Suprapubic skin (tissue), 4 donors: ENCODE measurements at regions not wholly inside any gene's neighbourhood (a gene's known extent, or its start where the extent isn't known, plus 50 kb on each side); places are given as distances from the start of the nearest gene placed in this dataset.

Experiments used
- DNase-seq, 2 donors: peaks; one replicate each; pipeline ENCODE4 v3.0.0-alpha.2; 2019; ENCODE audit warnings: low spot score in 2 of 2
- H3K27ac ChIP-seq: fragments of 200-600 bp; sonication (generic); one replicate; pipeline ENCODE4 v1.5.1; 2019
- H3K27me3 ChIP-seq: fragments of 200-600 bp; sonication (generic); one replicate; pipeline ENCODE4 v1.5.1; 2019
- H3K36me3 ChIP-seq: fragments of 200-600 bp; sonication (generic); one replicate; pipeline ENCODE4 v1.5.1; 2019
- H3K4me1 ChIP-seq: fragments of 200-600 bp; sonication (generic); one replicate; pipeline ENCODE4 v1.5.1; 2019
- H3K4me3 ChIP-seq: fragments of 200-600 bp; sonication (generic); one replicate; pipeline ENCODE4 v1.5.1; 2019; ENCODE audit warnings: mild to moderate bottlenecking
- H3K9me3 ChIP-seq: fragments of 200-600 bp; sonication (generic); one replicate; pipeline ENCODE4 v1.5.1; 2019
- CTCF ChIP-seq, 2 donors: fragments of 200-600 bp in 1 of 2; fragments of 450-650 bp in 1 of 2; sonication (generic) in 1 of 2; IDR thresholded peaks; one replicate each; pipeline ENCODE4 v1.5.1; 2016 to 2019; ENCODE audit warnings: antibody characterized with exemption in 2 of 2, mild to moderate bottlenecking in 1 of 2, moderate library complexity in 1 of 2
- EP300 ChIP-seq: sonication (generic); formaldehyde crosslinking; IDR thresholded peaks from one replicate; pipeline ENCODE4 v1.6.1; 2017; ENCODE audit warnings: antibody characterized with exemption
- POLR2A ChIP-seq, 2 donors: fragments of 450-650 bp; IDR thresholded peaks; one replicate each; pipeline ENCODE4 v1.6.1; 2017; ENCODE audit warnings: antibody characterized with exemption in 2 of 2, mild to moderate bottlenecking in 2 of 2, moderate library complexity in 2 of 2
- POLR2AphosphoS5 ChIP-seq, 3 donors: sonication (generic); formaldehyde crosslinking; IDR thresholded peaks; one replicate each; pipeline ENCODE4 v1.6.1; 2017; ENCODE audit warnings: antibody characterized with exemption in 3 of 3
- WGBS: methylation state at CpG from one replicate; pipeline ENCODE4 v1.1.5; 2018; 5-methylcytosine and 5-hydroxymethylcytosine counted together

- no peak for DNase-seq
- H3K4me3 ChIP-seq, result no peak overlapping the region
- peaks cover 18% of the 10 kb centered on the region for H3K4me1 ChIP-seq
- TF ChIP-seq POLR2A (IDR thresholded peaks at IDR 0.05) (no peak), EP300 (no peak), CTCF (IDR thresholded peaks at IDR 0.05) (no peak), POLR2AphosphoS5 (IDR thresholded peaks at IDR 0.05) (no peak)
- no peaks in the 10 kb centered on the region for H3K9me3 ChIP-seq
- peaks cover 36% of the 10 kb centered on the region for H3K27me3 ChIP-seq
- no peak overlapping the region for H3K27ac ChIP-seq
- WGBS, result 76% methylated on average over 5 of the region's 5 CpGs
- no peaks in the 10 kb centered on the region for H3K36me3 ChIP-seq
Observed at GRCh38 chr14:100664231-100664630, 62.5 kb upstream of the DLK1 start.

GRCh38 chr14:100664841-100665510, 61.7 kb upstream of the DLK1 start:
- no peak for DNase-seq
- 70% methylated on average over 14 of the region's 14 CpGs for WGBS
- no peaks in the 10 kb centered on the region for H3K36me3 ChIP-seq
- no peak overlapping the region for H3K4me3 ChIP-seq
- H3K27me3 ChIP-seq, result peaks cover 44% of the 10 kb centered on the region
- H3K4me1 ChIP-seq, result peaks cover 18% of the 10 kb centered on the region
- H3K27ac ChIP-seq, result no peak overlapping the region
- TF ChIP-seq EP300 (no peak), CTCF (IDR thresholded peaks at IDR 0.05) (no peak), POLR2A (IDR thresholded peaks at IDR 0.05) (no peak), POLR2AphosphoS5 (IDR thresholded peaks at IDR 0.05) (no peak)
- H3K9me3 ChIP-seq, result no peaks in the 10 kb centered on the region

GRCh38 chr14:100665511-100666032, 61.1 kb upstream of the DLK1 start:
- no peak for DNase-seq
- no peaks in the 10 kb centered on the region for H3K9me3 ChIP-seq
- no peak overlapping the region for H3K27ac ChIP-seq
- TF ChIP-seq POLR2AphosphoS5 (IDR thresholded peaks at IDR 0.05), result no peak
- H3K36me3 ChIP-seq, result no peaks in the 10 kb centered on the region
- WGBS, result 41% methylated on average over 11 of the region's 11 CpGs
- peaks cover 50% of the 10 kb centered on the region for H3K27me3 ChIP-seq
- peaks cover 18% of the 10 kb centered on the region for H3K4me1 ChIP-seq
- H3K4me3 ChIP-seq, result no peak overlapping the region

GRCh38 chr14:100666403-100666802, 60.3 kb upstream of the DLK1 start:
- no peak for TF ChIP-seq EP300
- no peak for TF ChIP-seq CTCF (IDR thresholded peaks at IDR 0.05)
- no peak for TF ChIP-seq POLR2AphosphoS5 (IDR thresholded peaks at IDR 0.05)
- no peak for TF ChIP-seq POLR2A (IDR thresholded peaks at IDR 0.05)
- 94% methylated on average over 2 of the region's 3 CpGs for WGBS
- Histone ChIP-seq H3K4me1 (peaks cover 18% of the 10 kb centered on the region), H3K9me3 (no peaks in the 10 kb centered on the region), H3K4me3 (no peak overlapping the region), H3K27me3 (peaks cover 54% of the 10 kb centered on the region), H3K27ac (no peak overlapping the region), H3K36me3 (no peaks in the 10 kb centered on the region)
- DNase-seq, result no peak

- Histone ChIP-seq H3K36me3 (no peaks in the 10 kb centered on the region), H3K27ac (no peak overlapping the region), H3K27me3 (peaks cover 59% of the 10 kb centered on the region), H3K4me3 (no peak overlapping the region), H3K9me3 (no peaks in the 10 kb centered on the region), H3K4me1 (peaks cover 18% of the 10 kb centered on the region)
- 86% methylated on average over 10 of the region's 10 CpGs for WGBS
- DNase-seq, result no peak
- TF ChIP-seq POLR2A (IDR thresholded peaks at IDR 0.05) (no peak), EP300 (no peak), POLR2AphosphoS5 (IDR thresholded peaks at IDR 0.05) (no peak), CTCF (IDR thresholded peaks at IDR 0.05) (no peak)
Observed at GRCh38 chr14:100666851-100667250, 59.8 kb upstream of the DLK1 start.

- H3K9me3 ChIP-seq, result no peaks in the 10 kb centered on the region
- whole genome bisulfite sequencing, result 81% methylated on average over 8 of the region's 19 CpGs
- H3K4me1 ChIP-seq, result peaks cover 18% of the 10 kb centered on the region
- DNase-seq, result no peak
- no peak for TF ChIP-seq CTCF (IDR thresholded peaks at IDR 0.05)
- no peak for TF ChIP-seq POLR2A (IDR thresholded peaks at IDR 0.05)
- no peak for TF ChIP-seq POLR2AphosphoS5 (IDR thresholded peaks at IDR 0.05)
- no peak for TF ChIP-seq EP300
- no peaks in the 10 kb centered on the region for H3K36me3 ChIP-seq
- H3K27me3 ChIP-seq, result peaks cover 67% of the 10 kb centered on the region
- no peak overlapping the region for H3K27ac ChIP-seq
- no peak overlapping the region for H3K4me3 ChIP-seq
Observed at GRCh38 chr14:100667656-100668055, 59.0 kb upstream of the DLK1 start.
